ENCODE measurements at regions not wholly inside any gene's neighbourhood (a gene's known extent, or its start where the extent isn't known, plus 50 kb on each side); places are given as distances from the start of the nearest gene placed in this dataset.

DNA sequence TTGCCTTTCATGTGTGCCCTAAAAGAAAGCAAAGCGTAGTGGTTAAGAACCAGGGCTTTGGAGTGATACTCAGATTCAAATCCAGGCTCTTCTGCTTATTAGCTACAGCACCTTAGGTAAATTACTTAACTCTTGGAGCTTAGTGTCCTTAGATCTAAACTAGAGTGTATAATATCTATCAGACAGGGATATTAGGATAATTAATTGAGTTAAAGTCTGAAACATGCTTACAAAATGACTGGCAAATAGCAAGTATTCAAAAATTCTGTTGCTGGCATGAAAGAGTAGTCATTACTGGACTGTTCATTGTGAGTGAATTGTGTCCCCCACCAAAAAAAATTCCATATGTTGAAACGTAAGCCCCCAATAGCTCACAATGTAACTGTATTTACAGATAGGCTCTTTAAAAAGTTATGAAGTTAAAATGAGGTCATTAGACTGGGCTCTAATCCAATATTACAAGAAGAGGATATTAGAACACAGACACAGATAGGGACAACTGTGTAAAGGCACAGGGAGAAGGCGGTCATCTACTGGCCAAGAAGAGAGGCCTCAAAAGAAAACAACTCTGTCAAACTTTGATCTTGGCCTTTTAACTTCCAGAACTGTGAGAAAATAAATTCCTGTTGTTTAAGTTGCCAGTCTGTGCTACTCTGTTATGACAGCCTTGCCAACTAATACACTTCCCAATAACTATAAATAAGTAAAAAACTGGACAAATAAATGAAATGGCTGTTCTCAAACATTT is 60.4 kb upstream of the LRRC3B start:
- TF ChIP-seq, protein P1, sequence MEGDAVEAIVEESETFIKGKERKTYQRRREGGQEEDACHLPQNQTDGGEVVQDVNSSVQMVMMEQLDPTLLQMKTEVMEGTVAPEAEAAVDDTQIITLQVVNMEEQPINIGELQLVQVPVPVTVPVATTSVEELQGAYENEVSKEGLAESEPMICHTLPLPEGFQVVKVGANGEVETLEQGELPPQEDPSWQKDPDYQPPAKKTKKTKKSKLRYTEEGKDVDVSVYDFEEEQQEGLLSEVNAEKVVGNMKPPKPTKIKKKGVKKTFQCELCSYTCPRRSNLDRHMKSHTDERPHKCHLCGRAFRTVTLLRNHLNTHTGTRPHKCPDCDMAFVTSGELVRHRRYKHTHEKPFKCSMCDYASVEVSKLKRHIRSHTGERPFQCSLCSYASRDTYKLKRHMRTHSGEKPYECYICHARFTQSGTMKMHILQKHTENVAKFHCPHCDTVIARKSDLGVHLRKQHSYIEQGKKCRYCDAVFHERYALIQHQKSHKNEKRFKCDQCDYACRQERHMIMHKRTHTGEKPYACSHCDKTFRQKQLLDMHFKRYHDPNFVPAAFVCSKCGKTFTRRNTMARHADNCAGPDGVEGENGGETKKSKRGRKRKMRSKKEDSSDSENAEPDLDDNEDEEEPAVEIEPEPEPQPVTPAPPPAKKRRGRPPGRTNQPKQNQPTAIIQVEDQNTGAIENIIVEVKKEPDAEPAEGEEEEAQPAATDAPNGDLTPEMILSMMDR (optimal IDR thresholded peaks at IDR 0.05 in 1 of 3, IDR thresholded peaks at IDR 0.05 in 1 of 3, conservative IDR thresholded peaks at IDR 0.05 in 1 of 3; ENCODE audit: extremely low read depth in 1 of 3, insufficient read depth in 2 of 3, low read length in 3 of 3) = no peak
- TF ChIP-seq EZH2 (IDR thresholded peaks at IDR 0.05; ENCODE audit: low read length) = no peak

Measured in keratinocyte (primary cell).